ENCODE measurements at regions not wholly inside any gene's neighbourhood (a gene's known extent, or its start where the extent isn't known, plus 50 kb on each side); places are given as distances from the start of the nearest gene placed in this dataset.
A peak's percentile ranks its signal among the peaks of the same experiment; 100 is the strongest.

DNA sequence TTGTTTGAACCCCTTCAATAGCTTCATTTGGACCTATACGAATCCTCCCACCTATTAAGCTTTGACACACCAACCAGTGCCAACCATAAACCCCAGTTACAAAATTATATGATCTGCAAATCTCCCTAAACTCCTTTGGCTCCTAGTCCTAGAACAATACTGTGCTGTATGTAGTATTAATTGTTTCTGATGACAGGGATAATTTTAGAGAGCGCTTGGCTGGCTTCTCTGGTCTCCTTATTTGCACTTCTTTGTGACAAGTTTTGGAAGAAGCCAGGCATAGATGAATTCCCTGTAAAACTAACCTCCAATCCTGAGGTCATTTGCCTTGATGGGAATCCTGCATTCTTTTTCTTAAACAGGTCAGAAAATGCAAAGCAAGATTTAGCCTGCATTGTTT, 433.0 kb downstream of the PPARGC1A start:
- H3K27me3 ChIP-seq (ENCODE audit: control insufficient read depth in 4 of 4, insufficient read depth in 4 of 4, low read length in 3 of 4) = no peaks in the 10 kb centered on the region
- WGBS = 83% methylated on average over 2 of the region's 2 CpGs
- TF ChIP-seq, protein P1, sequence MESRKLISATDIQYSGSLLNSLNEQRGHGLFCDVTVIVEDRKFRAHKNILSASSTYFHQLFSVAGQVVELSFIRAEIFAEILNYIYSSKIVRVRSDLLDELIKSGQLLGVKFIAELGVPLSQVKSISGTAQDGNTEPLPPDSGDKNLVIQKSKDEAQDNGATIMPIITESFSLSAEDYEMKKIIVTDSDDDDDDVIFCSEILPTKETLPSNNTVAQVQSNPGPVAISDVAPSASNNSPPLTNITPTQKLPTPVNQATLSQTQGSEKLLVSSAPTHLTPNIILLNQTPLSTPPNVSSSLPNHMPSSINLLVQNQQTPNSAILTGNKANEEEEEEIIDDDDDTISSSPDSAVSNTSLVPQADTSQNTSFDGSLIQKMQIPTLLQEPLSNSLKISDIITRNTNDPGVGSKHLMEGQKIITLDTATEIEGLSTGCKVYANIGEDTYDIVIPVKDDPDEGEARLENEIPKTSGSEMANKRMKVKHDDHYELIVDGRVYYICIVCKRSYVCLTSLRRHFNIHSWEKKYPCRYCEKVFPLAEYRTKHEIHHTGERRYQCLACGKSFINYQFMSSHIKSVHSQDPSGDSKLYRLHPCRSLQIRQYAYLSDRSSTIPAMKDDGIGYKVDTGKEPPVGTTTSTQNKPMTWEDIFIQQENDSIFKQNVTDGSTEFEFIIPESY (IDR thresholded peaks at IDR 0.05) = no peak
- no peak for TF ChIP-seq RAD21 (IDR thresholded peaks at IDR 0.05)
- TF ChIP-seq, protein P2, sequence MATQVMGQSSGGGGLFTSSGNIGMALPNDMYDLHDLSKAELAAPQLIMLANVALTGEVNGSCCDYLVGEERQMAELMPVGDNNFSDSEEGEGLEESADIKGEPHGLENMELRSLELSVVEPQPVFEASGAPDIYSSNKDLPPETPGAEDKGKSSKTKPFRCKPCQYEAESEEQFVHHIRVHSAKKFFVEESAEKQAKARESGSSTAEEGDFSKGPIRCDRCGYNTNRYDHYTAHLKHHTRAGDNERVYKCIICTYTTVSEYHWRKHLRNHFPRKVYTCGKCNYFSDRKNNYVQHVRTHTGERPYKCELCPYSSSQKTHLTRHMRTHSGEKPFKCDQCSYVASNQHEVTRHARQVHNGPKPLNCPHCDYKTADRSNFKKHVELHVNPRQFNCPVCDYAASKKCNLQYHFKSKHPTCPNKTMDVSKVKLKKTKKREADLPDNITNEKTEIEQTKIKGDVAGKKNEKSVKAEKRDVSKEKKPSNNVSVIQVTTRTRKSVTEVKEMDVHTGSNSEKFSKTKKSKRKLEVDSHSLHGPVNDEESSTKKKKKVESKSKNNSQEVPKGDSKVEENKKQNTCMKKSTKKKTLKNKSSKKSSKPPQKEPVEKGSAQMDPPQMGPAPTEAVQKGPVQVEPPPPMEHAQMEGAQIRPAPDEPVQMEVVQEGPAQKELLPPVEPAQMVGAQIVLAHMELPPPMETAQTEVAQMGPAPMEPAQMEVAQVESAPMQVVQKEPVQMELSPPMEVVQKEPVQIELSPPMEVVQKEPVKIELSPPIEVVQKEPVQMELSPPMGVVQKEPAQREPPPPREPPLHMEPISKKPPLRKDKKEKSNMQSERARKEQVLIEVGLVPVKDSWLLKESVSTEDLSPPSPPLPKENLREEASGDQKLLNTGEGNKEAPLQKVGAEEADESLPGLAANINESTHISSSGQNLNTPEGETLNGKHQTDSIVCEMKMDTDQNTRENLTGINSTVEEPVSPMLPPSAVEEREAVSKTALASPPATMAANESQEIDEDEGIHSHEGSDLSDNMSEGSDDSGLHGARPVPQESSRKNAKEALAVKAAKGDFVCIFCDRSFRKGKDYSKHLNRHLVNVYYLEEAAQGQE (IDR thresholded peaks at IDR 0.05) = no peak

DNA sequence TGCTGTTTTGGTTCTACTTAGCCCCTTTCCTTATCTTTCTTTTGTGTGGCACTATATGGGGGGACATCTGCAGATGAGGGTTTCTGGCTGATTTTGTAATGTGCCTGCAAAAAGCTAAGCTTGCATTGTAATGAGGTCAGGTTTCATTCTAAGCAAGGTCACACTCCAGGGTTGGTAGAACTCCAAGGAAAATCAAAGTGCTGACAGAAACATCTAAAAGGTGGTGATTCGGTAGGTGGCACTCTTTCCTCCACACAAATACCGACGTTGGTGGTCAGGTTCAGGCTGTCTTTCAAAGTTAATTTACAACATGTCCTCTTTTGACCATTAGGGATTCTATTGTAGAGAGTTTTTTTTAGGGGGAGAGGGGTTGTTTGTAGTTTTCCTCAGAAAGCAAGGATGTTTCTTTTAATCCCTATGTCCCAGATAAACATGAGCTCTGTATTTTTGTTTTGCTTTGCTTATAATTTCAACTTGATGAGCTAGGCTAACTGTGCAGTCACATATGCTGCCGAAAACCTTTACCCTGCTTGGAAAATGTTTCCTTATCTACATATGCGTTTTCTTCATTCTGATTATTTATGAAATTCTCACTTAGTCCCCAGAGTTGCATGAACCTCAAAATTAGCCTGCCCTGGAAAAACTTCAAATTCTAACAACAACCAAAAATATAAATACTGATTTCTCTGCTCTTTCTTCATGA, 434.2 kb downstream of the PPARGC1A start:
- Histone ChIP-seq H3K9me3 (ENCODE audit: control insufficient read depth in 4 of 4, low read length in 3 of 4) (no peaks in the 10 kb centered on the region), H3K27me3 (ENCODE audit: control insufficient read depth in 4 of 4, insufficient read depth in 4 of 4, low read length in 3 of 4) (no peaks in the 10 kb centered on the region), H3K4me1 (ENCODE audit: control insufficient read depth in 4 of 4, insufficient read depth in 4 of 4, low read length in 3 of 4) (peaks cover 0 to 6% (median 0%) of the 10 kb centered on the region in 4 donors), H3K9ac (ENCODE audit: low read depth in 1 of 2, low read length in 2 of 2) (no peak overlapping the region), H3K4me3 (ENCODE audit: low read depth in 1 of 3, low read length in 3 of 3) (no peak overlapping the region), H3K36me3 (ENCODE audit: control insufficient read depth in 4 of 4, insufficient read depth in 3 of 4, low read depth in 1 of 4, low read length in 3 of 4) (no peaks in the 10 kb centered on the region), H3K27ac (ENCODE audit: low read depth in 1 of 2, low read length in 2 of 2) (no peak overlapping the region)
- TF ChIP-seq, protein P3, sequence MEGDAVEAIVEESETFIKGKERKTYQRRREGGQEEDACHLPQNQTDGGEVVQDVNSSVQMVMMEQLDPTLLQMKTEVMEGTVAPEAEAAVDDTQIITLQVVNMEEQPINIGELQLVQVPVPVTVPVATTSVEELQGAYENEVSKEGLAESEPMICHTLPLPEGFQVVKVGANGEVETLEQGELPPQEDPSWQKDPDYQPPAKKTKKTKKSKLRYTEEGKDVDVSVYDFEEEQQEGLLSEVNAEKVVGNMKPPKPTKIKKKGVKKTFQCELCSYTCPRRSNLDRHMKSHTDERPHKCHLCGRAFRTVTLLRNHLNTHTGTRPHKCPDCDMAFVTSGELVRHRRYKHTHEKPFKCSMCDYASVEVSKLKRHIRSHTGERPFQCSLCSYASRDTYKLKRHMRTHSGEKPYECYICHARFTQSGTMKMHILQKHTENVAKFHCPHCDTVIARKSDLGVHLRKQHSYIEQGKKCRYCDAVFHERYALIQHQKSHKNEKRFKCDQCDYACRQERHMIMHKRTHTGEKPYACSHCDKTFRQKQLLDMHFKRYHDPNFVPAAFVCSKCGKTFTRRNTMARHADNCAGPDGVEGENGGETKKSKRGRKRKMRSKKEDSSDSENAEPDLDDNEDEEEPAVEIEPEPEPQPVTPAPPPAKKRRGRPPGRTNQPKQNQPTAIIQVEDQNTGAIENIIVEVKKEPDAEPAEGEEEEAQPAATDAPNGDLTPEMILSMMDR (IDR thresholded peaks at IDR 0.05; ENCODE audit: low read depth, low read length, missing input control) = peak; percentile 9
- no peak for TF ChIP-seq JUND (IDR thresholded peaks at IDR 0.05)
- peak; percentile 59 to 66 for TF ChIP-seq RAD21 (IDR thresholded peaks at IDR 0.05)
- peak in 1 of 2 donors; percentile 22 for TF ChIP-seq HNF4A (conservative IDR thresholded peaks at IDR 0.05)
- TF ChIP-seq, protein P1 (IDR thresholded peaks at IDR 0.05) = no peak
- WGBS = 27% methylated on average over 5 of the region's 5 CpGs
- DNase-seq (ENCODE audit: low spot score) = no peak

More for the DNA sequence above, 433.0 kb downstream of the PPARGC1A start:
- no peak overlapping the region for H3K4me3 ChIP-seq (ENCODE audit: low read depth in 1 of 3, low read length in 3 of 3)
- no peaks in the 10 kb centered on the region for H3K9me3 ChIP-seq (ENCODE audit: control insufficient read depth in 4 of 4, low read length in 3 of 4)
- no peak overlapping the region for H3K9ac ChIP-seq (ENCODE audit: low read depth in 1 of 2, low read length in 2 of 2)
- no peak overlapping the region for H3K27ac ChIP-seq (ENCODE audit: low read depth in 1 of 2, low read length in 2 of 2)
- peaks cover 0 to 6% (median 0%) of the 10 kb centered on the region in 4 donors for H3K4me1 ChIP-seq (ENCODE audit: control insufficient read depth in 4 of 4, insufficient read depth in 4 of 4, low read length in 3 of 4)
- DNase-seq (ENCODE audit: low spot score) = no peak
- no peaks in the 10 kb centered on the region for H3K36me3 ChIP-seq (ENCODE audit: control insufficient read depth in 4 of 4, insufficient read depth in 3 of 4, low read depth in 1 of 4, low read length in 3 of 4)
